Activated CD4-positive, CD25-positive, alpha-beta regulatory T cell treated with anti-CD3 and anti-CD28 coated beads, Interleukin-2, amount 50 U/mL, for 72 hours (primary cell): ENCODE measurements at regions not wholly inside any gene's neighbourhood (a gene's known extent, or its start where the extent isn't known, plus 50 kb on each side); places are given as distances from the start of the nearest gene placed in this dataset.
A peak's percentile ranks its signal among the peaks of the same experiment; 100 is the strongest.
"Not testable (repeated sequence)": the region's sequence is repeated elsewhere in the genome, so short reads cannot be mapped to it uniquely, and the experiment has no call there.

ENCODE experiments used
- DNase-seq: peaks from one replicate; pipeline ENCODE4 v3.0.0; 2021

DNA sequence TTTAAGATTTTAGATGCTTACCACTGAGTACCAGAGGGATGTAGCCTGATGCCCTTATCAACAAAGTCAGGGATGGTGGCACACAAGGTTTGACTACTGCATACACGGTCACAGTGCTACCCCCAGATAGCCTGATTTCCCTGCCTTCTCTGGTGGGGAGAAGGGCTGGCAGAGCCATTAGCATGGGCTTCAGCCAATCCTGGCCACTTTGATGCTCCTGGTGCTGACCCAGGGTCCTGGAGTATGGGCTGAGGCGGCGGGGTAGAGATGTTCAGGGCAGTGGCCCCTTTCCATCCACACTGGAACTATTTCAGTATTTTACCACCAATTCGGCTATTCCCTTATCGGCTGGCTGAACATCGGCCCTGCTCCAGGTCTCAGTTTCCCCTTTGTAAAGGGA, 83.2 kb downstream of the POTEB3 start:
- DNase-seq: not testable (repeated sequence)

- DNase-seq: not testable (repeated sequence)
Measured at GRCh38 chr15:21355944-21356343, 84.4 kb downstream of the POTEB3 start.

DNA sequence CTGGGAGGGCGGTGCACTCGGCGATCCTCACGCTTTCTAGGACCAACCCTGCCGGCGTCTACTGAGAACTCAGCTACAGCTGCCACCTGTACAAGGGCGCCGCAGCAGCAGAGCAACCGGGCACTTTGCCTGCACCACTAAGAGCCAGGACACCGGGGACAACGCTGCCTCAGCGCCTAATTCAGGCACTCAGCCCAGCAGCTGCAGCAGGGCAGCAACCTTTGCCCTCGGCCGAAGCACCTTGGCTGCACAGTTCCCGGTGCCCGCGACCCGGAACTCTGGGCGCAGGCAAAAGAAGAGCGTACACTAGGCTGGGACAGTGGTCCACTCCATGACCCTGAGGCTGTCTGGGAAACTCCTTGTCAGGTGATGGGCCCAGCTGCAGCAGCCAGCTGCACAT, 85.7 kb downstream of the POTEB3 start:
- not testable (repeated sequence) for DNase-seq

GRCh38 chr15:21352670-21353318, 87.5 kb downstream of the POTEB3 start:
- DNase-seq: not testable (repeated sequence)

DNA sequence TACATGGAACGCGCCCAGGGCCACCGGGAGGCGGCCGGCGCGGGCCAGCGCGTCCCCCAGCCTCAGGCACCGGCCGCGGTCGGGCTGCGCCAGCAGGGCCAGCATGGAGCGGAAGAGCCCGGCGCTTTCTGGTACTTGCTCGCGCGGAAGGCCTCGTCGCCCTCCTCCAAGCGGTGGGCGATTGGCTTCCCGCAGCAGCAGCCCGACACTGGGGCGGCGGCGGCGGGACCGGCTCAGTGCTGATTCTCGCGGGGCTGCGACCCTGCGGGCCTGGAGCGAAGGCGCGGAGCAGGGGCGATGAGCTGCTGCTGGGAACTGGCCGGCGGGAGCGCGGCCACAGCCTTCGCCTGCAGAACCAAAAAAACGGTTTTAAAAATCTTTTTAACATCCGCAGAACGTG, 95.3 kb downstream of the POTEB3 start:
- not testable (repeated sequence) for DNase-seq

GRCh38 chr15:21344500-21344899, 95.8 kb downstream of the POTEB3 start:
- not testable (repeated sequence) for DNase-seq

GRCh38 chr15:21337028-21337427, 103.3 kb downstream of the POTEB3 start:
- not testable (repeated sequence) for DNase-seq

DNA sequence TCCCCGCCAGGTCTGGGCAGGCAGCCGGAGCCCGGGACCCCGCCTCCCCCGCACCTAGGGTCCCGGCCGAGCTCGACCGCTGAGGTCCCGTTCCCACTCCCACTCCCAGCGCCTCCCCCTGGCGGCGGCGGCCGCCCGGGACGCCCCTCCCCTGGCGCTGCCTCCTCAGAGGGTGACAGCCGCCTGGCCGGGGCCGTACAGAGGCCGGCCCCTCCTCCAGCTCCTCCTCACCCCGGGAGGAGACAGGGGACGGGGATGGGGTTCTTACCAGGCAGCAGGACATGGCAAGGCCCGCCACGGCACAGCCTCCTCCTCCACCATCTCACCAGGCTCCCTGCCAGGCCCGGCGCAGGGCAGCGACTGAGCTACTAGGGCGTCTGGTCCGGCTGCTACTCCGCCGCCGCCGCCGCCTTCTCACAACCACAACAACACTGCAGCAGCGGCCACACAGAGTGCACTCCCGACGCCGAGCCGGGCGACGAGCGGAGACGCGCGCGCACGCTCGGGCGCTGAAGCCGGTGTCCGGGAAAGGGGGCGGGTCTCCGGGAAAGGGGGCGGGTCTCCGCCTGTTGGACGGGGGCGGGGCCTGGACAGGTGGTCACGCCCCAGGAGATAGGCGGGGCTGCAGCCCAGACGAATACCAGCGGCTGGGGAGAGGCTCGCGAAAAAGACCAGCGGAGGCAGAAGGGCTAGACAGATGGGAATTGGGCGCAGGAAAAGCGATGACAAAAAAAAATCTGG, 115.4 kb downstream of the POTEB3 start:
- peak; percentile 29 for DNase-seq

DNA sequence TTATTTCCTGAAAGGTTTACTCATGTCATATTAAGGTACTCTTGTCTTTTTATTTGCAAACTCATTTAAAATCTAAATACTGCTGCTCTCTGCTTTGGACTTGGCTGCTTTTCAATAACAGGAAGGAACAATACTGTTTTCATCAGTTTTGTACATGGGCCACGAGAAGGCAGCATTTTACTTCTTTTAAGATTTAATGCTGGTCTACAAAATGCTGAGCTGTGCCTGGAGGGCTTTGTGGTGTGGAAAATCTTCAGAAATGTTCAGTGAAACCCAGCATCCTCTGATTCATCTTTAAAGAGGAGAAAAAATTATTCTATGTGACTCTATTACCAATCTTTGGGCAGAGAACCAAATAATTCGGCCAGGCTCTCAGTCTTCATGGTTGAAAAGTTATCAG, 155.9 kb downstream of the POTEB3 start:
- not testable (repeated sequence) for DNase-seq

DNA sequence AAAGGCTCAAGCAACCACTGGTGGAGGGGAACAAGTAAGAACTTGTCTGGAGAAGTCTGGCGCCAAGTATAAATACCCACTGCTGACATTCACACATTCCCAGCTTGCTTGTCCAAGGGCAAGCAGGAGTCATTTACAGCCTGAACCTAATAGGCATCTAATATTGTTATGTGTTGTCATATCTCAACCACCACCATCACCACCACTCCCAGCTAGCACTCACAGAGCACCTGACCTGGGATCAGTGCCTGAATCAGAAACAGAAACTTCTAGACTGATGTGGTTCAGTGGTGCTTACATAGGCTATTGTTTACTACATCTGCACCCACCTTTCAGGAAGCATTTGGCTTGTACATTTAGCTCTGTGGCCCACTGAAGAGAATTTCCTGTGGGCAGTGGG, 157.1 kb downstream of the POTEB3 start:
- DNase-seq: not testable (repeated sequence)

DNA sequence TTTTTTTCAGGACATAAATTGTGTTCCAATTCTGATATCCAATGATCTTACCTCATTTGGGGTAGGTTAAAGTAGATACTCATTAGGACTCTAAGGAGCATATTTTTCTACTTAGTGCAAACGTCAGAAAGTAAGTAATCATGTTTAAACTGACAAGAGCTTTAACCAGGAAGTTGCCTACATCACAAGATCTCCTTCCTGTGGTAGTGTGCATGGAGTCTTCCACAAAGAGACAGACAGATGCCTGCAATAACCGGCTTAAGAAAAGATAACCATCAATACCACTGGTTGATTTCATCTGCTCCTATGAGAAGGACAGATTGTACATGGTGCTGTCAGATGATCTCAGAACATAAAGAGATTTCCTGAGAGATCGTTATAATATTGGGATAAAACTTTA, 160.0 kb downstream of the POTEB3 start:
- not testable (repeated sequence) for DNase-seq

DNA sequence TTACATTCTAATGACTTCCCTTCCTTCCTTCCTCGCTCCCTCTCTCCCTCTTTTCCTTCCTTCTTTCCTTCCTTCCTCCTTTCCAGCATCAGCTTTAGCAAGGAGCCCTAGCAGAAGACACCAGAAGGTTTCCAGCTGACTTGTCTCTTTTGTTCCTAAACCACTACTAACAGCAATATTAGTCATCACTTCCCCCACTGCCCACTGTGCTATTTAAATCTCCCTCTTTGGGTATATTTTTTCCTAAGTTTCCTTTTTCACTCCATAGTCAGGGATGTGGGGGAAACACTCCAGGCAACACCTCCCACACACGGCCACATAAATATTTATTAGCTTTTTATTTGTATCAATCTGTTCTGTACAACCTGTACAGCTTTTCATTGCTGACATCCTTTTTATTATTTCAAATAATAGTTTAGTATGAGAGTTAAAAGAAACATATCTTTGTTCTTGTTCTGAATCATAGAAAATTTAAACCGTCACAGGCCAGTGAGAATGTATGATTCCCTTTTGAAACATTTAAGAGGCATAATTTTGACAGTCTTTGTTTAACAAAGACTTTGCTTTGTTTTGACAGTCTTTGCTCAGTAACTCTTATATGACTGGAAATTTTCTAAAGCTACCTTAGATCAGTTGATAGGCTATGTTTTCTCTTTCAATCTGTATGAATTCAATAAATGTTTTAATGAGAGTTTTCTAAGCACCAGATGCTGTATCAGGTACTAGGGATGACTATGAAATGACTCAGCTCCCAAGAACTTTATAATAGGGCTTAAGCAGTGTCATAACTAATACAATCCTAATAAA, 167.9 kb downstream of the POTEB3 start:
- DNase-seq: not testable (repeated sequence)

GRCh38 chr15:21271566-21271965, 168.7 kb downstream of the POTEB3 start:
- DNase-seq: no peak

DNA sequence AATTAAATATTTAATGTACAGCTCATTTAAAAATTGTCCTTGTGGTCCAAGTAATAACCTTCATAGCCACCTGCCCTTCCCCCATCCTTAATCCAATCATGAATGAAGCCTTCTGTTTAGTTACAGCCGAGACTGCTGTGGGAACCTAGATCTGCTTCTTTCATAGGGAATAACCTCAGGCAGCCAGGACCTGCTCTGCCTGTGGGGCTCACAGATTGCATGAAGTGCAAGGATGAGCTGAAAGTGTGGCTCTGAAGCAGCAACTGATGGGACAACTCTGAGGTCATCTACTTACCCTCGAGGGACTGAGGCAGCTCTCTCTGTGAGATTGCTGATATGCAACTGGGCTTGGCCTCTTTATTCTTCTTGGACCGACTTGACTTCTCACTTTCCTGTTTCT, 169.8 kb downstream of the POTEB3 start:
- no peak for DNase-seq

GRCh38 chr15:21269673-21270072, 170.6 kb downstream of the POTEB3 start:
- DNase-seq: not testable (repeated sequence)

GRCh38 chr15:21269121-21269520, 171.2 kb downstream of the POTEB3 start:
- no peak for DNase-seq

- no peak for DNase-seq
Measured at GRCh38 chr15:21268436-21268940, 171.8 kb downstream of the POTEB3 start.

DNA sequence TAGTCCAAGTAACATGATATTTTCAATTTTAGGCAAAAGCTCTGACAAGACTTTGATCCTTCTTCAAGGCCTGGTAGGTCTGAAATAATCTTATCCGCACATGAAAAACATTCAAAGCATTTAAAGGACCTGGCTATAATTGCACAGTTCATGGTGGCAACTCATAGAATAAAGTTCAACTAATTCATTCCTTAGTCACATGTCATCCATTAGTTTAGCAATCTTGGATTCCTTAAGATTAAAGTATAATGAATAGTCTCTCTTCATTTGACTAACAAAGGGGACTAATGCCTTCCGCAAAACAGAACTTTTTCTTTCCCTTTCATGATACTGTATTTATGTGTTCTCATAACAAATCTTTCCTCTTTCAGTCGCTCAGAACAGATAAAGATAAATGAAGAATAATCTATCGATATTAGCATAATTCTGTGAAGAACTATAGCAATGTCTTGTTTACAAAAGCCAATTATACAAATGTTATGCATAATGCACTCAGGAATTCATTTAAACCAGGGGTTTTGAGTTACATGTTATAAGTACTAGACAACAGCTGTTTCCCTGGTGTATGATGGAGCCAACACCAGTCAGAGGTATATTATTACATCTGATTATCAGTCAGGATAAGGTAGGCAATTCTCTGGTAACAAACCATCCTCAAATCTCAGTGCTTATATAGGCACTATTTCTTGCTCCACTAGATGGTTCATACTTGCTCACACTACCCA, 172.5 kb downstream of the POTEB3 start:
- no peak for DNase-seq

DNA sequence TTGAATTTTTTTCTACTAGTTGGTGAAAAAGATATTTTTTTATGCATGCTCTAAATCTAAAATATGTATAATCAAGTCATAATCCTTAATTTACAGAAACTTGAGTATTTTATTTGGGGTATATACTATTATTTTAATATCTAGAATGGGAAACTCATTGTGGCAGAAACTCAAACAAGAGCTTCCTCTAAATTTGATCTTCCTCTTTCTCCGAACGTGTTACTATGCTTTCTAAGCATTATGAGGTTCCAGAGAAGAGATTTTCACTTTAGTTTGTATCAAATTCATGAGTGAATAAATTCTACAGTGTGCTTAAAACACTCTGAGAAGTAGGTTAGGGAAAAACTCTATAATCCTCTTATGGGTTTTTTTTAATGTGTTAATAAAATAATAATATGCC, 173.1 kb downstream of the POTEB3 start:
- DNase-seq: no peak

DNA sequence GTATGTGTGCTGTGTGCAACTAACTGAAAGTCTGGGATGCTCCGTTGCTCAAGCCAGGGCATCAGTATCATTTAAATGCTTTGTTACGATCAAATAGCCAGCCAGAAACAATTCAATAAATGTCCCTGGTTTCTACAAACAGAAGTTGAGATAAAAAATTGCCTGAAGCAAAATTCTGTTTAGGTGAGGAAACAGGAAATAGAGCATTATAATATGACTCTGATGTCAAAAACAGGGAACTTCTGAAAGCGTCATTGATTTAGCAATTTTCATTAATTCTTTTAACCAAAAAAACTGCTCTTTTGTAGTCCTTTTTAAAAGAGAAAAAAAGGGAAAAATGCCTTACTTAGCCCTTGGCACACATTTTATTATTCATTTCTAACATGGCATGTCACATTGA, 174.7 kb downstream of the POTEB3 start:
- DNase-seq: not testable (repeated sequence)

DNA sequence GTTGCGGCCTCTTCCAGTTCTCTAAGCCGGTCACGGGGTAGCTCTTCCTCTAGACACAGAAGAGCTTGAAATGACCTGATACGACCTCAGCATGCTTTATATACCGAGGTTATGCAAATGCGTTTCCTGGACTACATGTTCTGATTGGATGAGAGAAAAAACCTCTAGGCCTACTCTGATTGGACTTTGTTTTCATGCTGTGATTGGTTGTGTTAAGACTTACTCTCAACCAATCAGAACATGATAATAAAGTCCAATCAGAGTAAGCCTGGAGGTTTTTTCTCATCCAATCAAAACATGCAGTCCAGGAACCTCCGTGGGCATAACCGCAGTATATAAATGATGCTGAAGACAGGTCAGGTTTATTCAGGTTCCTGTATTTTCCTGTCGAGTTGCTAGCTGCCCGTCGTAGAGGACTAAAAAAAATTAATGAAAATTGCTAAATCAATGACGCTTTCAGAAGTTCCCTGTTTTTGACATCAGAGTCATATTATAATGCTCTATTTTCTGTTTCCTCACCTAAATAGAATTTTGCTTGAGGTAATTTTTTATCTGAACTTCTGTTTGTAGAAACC, 177.4 kb downstream of the POTEB3 start:
- DNase-seq: no peak
